A673 (cell line): ENCODE measurements at regions not wholly inside any gene's neighbourhood (a gene's known extent, or its start where the extent isn't known, plus 50 kb on each side); places are given as distances from the start of the nearest gene placed in this dataset.

ENCODE experiments used
- CTCF ChIP-seq: fragments of 300-800, 200-600 bp; sonication (generic); conservative IDR thresholded peaks from 2 replicates; pipeline ENCODE4 v1.5.1; 2017; ENCODE audit warnings: low read depth, mild to moderate bottlenecking, antibody characterized with exemption, low read length, moderate library complexity, mixed read lengths
- EZH2 ChIP-seq: fragments of 200-600 bp; sonication (generic); IDR thresholded peaks from 2 replicates; pipeline ENCODE4 v1.6.1; 2017; ENCODE audit warnings: borderline replicate concordance, low read depth, mild to moderate bottlenecking, mixed read lengths, antibody characterized with exemption, low read length; ENCODE audit not compliant: poor library complexity, severe bottlenecking

GRCh38 chr22:48319321-48320047 lies 1508.2 kb downstream of the BRD1 start:
- TF ChIP-seq EZH2 = no peak
- TF ChIP-seq CTCF = no peak
